Gastrocnemius medialis (tissue), 4 donors: ENCODE measurements at regions not wholly inside any gene's neighbourhood (a gene's known extent, or its start where the extent isn't known, plus 50 kb on each side); places are given as distances from the start of the nearest gene placed in this dataset.

Experiments
- ATAC-seq, 2 donors: fragments of 150-250 bp; one replicate each; pipeline ENCODE4 v1.9.1; 2016
- DNase-seq, 2 donors: peaks; one replicate each; pipeline ENCODE4 v3.0.0-alpha.2; 2019
- H3K27ac ChIP-seq, 4 donors: fragments of 200-600 bp; sonication (generic); 1 replicate in 1 of 4; 2 replicates in 3 of 4; pipeline ENCODE4 v1.5.1; 2016 to 2018; ENCODE audit warnings: mild to moderate bottlenecking in 2 of 4, moderate library complexity in 1 of 4
- H3K27me3 ChIP-seq, 3 donors: fragments of 200-600 bp; sonication (generic) in 2 of 3; 1 replicate in 1 of 3; 2 replicates in 2 of 3; pipeline versions ENCODE4 v1.5.1 to v1.6.0; 2016 to 2019; ENCODE audit warnings: mild to moderate bottlenecking in 1 of 3, moderate library complexity in 1 of 3
- H3K36me3 ChIP-seq, 2 donors: fragments of 200-600 bp; sonication (generic) in 1 of 2; one replicate each; pipeline ENCODE4 v1.5.1; 2017 to 2018
- H3K4me1 ChIP-seq, 2 donors: fragments of 200-600 bp; sonication (generic) in 1 of 2; one replicate each; pipeline ENCODE4 v1.5.1; 2016 to 2017; ENCODE audit warnings: mild to moderate bottlenecking in 2 of 2
- H3K4me3 ChIP-seq, 4 donors: fragments of 200-600 bp; sonication (generic) in 3 of 4; 1 replicate in 1 of 4; 2 replicates in 3 of 4; pipeline ENCODE4 v1.5.1; 2016 to 2019; ENCODE audit warnings: mild to moderate bottlenecking in 2 of 4
- H3K9me3 ChIP-seq, 3 donors: fragments of 200-600 bp; sonication (generic) in 2 of 3; 1 replicate in 1 of 3; 2 replicates in 2 of 3; pipeline ENCODE4 v1.5.1; 2016 to 2019
- POLR2A ChIP-seq, 2 donors: fragments of 450-650 bp; IDR thresholded peaks; one replicate each; pipeline ENCODE4 v1.6.1; 2017; ENCODE audit warnings: antibody characterized with exemption in 2 of 2, mild to moderate bottlenecking in 2 of 2, moderate library complexity in 2 of 2
- in situ Hi-C, 4 donors: fragments of 200-750 bp; cut with MboI; loops; one replicate each; pipeline versions ENCODE4 v1.15.0 to v1.8.0; 2017; ENCODE audit warnings: low sequenced_read_pairs in 4 of 4
- intact Hi-C: fragments of 100-400 bp; cut with DNase I; formaldehyde crosslinking; loops from one replicate; pipeline ENCODE4 v1.15.1; 2023; ENCODE audit warnings: low total_unique reads
- TF ChIP-seq, protein P1 (sequence below), 5 experiments: fragments of 450-650 bp in 3 of 5; fragments of 200-600 bp in 2 of 5; sonication (generic) in 2 of 5; IDR thresholded peaks in 4 of 5; conservative IDR thresholded peaks in 1 of 5; 1 replicate in 4 of 5; 2 replicates in 1 of 5; pipeline ENCODE4 v1.5.1; 2016 to 2019; ENCODE audit warnings: antibody characterized with exemption in 5 of 5, mild to moderate bottlenecking in 3 of 5, moderate library complexity in 3 of 5

DNA sequence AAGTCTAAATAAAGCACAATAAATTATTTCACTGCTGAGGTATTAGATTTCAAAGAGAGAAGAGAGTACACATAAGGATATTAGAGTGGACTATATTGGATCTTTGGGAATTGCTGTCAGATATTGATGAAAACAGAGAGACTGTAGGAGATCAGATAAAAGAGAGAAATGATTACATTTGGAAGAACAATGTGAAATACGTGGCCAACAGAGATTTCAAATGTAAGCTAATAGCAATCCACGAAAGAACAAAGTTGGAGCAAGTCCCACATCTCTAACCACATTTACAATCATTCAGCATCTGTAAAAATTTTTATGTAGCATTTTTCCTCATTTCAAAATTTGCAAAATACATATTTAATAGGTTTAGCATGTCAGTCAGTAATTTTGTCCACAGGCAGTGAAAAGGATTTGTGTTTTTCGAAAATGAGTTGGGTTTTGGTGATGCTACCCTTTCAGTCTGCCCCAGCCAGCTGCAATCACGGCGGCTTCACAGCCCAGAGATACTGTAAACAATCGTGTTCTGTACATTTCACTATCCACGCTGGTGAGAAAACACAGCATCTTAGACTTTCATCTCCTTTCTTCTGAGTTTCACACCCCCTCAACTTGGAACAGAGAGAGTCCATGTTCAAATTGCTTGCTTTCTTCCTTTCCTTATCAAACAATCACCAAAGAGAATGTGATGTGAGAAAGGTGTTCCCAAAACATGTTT lies 209.1 kb upstream of the LYPLAL1 start:
- no peaks in the 10 kb centered on the region for H3K36me3 ChIP-seq
- H3K4me3 ChIP-seq = no peak overlapping the region
- H3K9me3 ChIP-seq = no peaks in the 10 kb centered on the region
- TF ChIP-seq POLR2A (IDR thresholded peaks at IDR 0.05) = no peak
- TF ChIP-seq, protein P1, sequence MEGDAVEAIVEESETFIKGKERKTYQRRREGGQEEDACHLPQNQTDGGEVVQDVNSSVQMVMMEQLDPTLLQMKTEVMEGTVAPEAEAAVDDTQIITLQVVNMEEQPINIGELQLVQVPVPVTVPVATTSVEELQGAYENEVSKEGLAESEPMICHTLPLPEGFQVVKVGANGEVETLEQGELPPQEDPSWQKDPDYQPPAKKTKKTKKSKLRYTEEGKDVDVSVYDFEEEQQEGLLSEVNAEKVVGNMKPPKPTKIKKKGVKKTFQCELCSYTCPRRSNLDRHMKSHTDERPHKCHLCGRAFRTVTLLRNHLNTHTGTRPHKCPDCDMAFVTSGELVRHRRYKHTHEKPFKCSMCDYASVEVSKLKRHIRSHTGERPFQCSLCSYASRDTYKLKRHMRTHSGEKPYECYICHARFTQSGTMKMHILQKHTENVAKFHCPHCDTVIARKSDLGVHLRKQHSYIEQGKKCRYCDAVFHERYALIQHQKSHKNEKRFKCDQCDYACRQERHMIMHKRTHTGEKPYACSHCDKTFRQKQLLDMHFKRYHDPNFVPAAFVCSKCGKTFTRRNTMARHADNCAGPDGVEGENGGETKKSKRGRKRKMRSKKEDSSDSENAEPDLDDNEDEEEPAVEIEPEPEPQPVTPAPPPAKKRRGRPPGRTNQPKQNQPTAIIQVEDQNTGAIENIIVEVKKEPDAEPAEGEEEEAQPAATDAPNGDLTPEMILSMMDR (IDR thresholded peaks at IDR 0.05 in 4 of 5, conservative IDR thresholded peaks at IDR 0.05 in 1 of 5) = no peak
- ATAC-seq = no peak
- no peaks in the 10 kb centered on the region for H3K4me1 ChIP-seq
- in situ Hi-C loops (no loop called here), intact Hi-C loops (no loop called here)
- no peak overlapping the region for H3K27ac ChIP-seq
- DNase-seq = no peak
- no peaks in the 10 kb centered on the region for H3K27me3 ChIP-seq

DNA sequence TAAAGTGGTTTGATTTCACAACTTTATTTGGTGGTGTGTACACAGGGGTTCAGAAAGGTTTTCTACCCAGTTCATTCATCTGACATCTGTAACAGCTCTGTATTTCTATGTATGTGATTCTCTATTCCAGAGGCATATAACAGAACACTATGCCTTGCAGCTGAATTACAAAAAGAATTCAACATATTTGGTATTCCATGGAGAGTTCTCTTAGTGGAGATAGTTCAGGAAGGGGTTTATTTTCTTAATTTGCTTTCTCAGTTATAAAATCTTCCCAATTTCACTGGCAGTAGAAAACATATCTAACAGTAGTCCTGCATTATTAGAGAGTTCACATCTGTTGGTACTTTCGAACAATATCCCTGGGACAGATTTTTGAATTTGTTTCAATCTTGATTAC lies 207.9 kb upstream of the LYPLAL1 start:
- no peak overlapping the region for H3K27ac ChIP-seq
- in situ Hi-C loops = no loop called here
- H3K4me3 ChIP-seq = no peak overlapping the region
- no peaks in the 10 kb centered on the region for H3K9me3 ChIP-seq
- ATAC-seq (no peak), DNase-seq (no peak)
- H3K27me3 ChIP-seq = no peaks in the 10 kb centered on the region
- no peaks in the 10 kb centered on the region for H3K36me3 ChIP-seq
- TF ChIP-seq, protein P1 (IDR thresholded peaks at IDR 0.05 in 4 of 5, conservative IDR thresholded peaks at IDR 0.05 in 1 of 5) = no peak
- TF ChIP-seq POLR2A (IDR thresholded peaks at IDR 0.05) = no peak
- intact Hi-C loops = no loop called here
- no peaks in the 10 kb centered on the region for H3K4me1 ChIP-seq

DNA sequence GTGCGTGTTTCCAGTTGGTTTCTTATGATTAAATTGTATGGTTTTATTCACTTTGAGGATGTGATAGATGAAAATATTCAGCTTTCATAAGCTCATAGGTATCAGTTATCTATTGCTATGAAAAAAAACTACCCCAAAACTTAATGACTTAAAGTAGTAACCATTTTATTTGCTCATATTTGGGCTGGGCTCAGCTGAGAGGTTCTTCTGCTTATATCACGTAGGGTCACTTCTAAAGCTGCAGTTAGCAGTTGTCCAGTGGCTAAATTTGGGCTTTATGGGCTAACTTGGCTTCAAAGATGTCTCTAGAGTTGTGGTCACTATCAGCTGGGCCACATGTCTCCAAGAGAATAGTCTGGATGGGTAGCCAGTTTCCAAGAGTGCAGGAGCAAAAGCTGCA lies 206.4 kb upstream of the LYPLAL1 start:
- in situ Hi-C loops = no loop called here
- intact Hi-C loops = no loop called here
- DNase-seq = no peak

DNA sequence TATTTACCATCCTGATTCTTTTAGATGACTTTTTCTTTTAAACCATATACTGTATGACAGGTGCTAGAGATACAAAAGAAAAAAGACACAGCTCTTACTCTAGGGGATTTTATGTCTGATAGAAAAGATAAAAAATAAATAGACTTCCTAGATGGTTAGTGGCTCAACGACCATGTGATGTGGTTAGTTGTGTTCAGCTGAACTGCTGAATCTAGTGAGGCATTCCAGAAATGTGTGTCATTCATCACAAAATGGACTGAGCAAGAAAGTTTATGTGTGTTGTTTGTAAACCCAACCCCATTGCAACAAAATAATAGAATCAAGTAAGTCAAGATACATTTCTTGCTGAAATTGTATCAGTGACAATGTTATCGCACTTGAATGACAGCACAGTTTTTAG lies 205.8 kb upstream of the LYPLAL1 start:
- Histone ChIP-seq H3K4me1 (no peaks in the 10 kb centered on the region), H3K36me3 (no peaks in the 10 kb centered on the region), H3K4me3 (no peak overlapping the region), H3K27me3 (no peaks in the 10 kb centered on the region), H3K27ac (no peak overlapping the region), H3K9me3 (no peaks in the 10 kb centered on the region)
- no peak for DNase-seq
- intact Hi-C loops (no loop called here), in situ Hi-C loops (no loop called here)
- no peak for ATAC-seq
- TF ChIP-seq POLR2A (IDR thresholded peaks at IDR 0.05) = no peak
- TF ChIP-seq, protein P1 (IDR thresholded peaks at IDR 0.05 in 4 of 5, conservative IDR thresholded peaks at IDR 0.05 in 1 of 5) = no peak

More for the DNA sequence above, 206.4 kb upstream of the LYPLAL1 start:
- no peak overlapping the region for H3K27ac ChIP-seq
- TF ChIP-seq POLR2A (IDR thresholded peaks at IDR 0.05) = no peak
- TF ChIP-seq, protein P1 (IDR thresholded peaks at IDR 0.05 in 4 of 5, conservative IDR thresholded peaks at IDR 0.05 in 1 of 5) = no peak
- no peak overlapping the region for H3K4me3 ChIP-seq
- H3K27me3 ChIP-seq = no peaks in the 10 kb centered on the region
- no peaks in the 10 kb centered on the region for H3K4me1 ChIP-seq
- H3K9me3 ChIP-seq = no peaks in the 10 kb centered on the region
- no peaks in the 10 kb centered on the region for H3K36me3 ChIP-seq
- no peak for ATAC-seq

DNA sequence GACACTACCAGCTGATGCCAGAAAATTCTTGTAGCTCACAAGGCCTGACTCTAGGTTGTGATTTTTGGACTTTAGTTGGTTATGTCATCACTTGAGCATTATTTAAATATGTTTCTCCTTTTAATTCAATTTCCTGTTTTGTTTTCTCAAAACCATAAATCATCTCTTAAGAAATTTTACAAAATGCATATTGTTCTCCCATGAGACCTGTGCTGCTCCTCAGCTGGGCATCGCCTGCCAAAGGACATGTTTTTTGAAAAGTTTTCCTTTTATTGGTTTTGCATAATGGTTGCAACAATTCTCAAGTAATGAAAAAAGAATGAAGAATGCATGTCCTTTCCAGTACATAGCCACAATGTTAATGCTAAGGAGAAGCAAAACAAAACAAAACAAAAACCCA lies 204.7 kb upstream of the LYPLAL1 start:
- H3K27me3 ChIP-seq = no peaks in the 10 kb centered on the region
- H3K4me1 ChIP-seq = no peaks in the 10 kb centered on the region
- no peaks in the 10 kb centered on the region for H3K36me3 ChIP-seq
- H3K4me3 ChIP-seq = no peak overlapping the region
- no peak for ATAC-seq
- no peak overlapping the region for H3K27ac ChIP-seq
- no peak for DNase-seq
- no peaks in the 10 kb centered on the region for H3K9me3 ChIP-seq
- no peak for TF ChIP-seq POLR2A (IDR thresholded peaks at IDR 0.05)
- TF ChIP-seq, protein P1 (IDR thresholded peaks at IDR 0.05 in 4 of 5, conservative IDR thresholded peaks at IDR 0.05 in 1 of 5) = no peak
- in situ Hi-C loops = no loop called here
- intact Hi-C loops = no loop called here
